Activated T-cell treated with anti-CD3 and anti-CD28 coated beads, Interleukin-2, amount 50 U/mL, for 4 hours (primary cell): ENCODE measurements at regions not wholly inside any gene's neighbourhood (a gene's known extent, or its start where the extent isn't known, plus 50 kb on each side); places are given as distances from the start of the nearest gene placed in this dataset.
"Not testable (repeated sequence)": the region's sequence is repeated elsewhere in the genome, so short reads cannot be mapped to it uniquely, and the experiment has no call there.

Experiments
- ATAC-seq, 2 donors: fragments of 200-7000 bp; cut with Tn5 transposase; one replicate each; pipeline ENCODE4 v1.10.0; 2021
- DNase-seq: peaks from one replicate; pipeline ENCODE4 v3.0.0-alpha.2; 2020
- H3K27me3 Mint-ChIP-seq: one replicate; pipeline ENCODE4 v1.8.0; 2021; ENCODE audit warnings: low read depth, mixed read lengths
- H3K36me3 Mint-ChIP-seq: one replicate; pipeline ENCODE4 v1.8.0; 2022; ENCODE audit warnings: mixed read lengths; ENCODE audit not compliant: insufficient read depth
- H3K4me1 Mint-ChIP-seq: one replicate; pipeline ENCODE4 v1.8.0; 2021; ENCODE audit warnings: low read depth, mixed read lengths
- H3K4me3 Mint-ChIP-seq: one replicate; pipeline ENCODE4 v1.8.0; 2021; ENCODE audit warnings: mild to moderate bottlenecking, moderate library complexity, mixed read lengths
- H3K9me3 Mint-ChIP-seq: one replicate; pipeline ENCODE4 v1.8.0; 2021; ENCODE audit warnings: mixed read lengths

GRCh38 chr13:73822668-73823592 lies 311.3 kb downstream of the KLF12 start:
- DNase-seq: no peak
- H3K9me3 Mint-ChIP-seq: no peaks in the 10 kb centered on the region
- peaks cover 51% of the 10 kb centered on the region for H3K4me1 Mint-ChIP-seq
- no peak overlapping the region for H3K4me3 Mint-ChIP-seq
- H3K27me3 Mint-ChIP-seq: no peaks in the 10 kb centered on the region
- H3K36me3 Mint-ChIP-seq: peaks cover 23% of the 10 kb centered on the region
- peak in 1 of 2 donors; percentile 27 for ATAC-seq

- Mint-ChIP-seq H3K27me3 (no peaks in the 10 kb centered on the region), H3K36me3 (peaks cover 32% of the 10 kb centered on the region), H3K9me3 (no peaks in the 10 kb centered on the region), H3K4me1 (peaks cover 44% of the 10 kb centered on the region), H3K4me3 (no peak overlapping the region)
- ATAC-seq (no peak), DNase-seq (no peak)
Measured at GRCh38 chr13:73820688-73821087, 313.5 kb downstream of the KLF12 start.

GRCh38 chr13:73820285-73820684 lies 313.9 kb downstream of the KLF12 start:
- H3K4me3 Mint-ChIP-seq: no peak overlapping the region

GRCh38 chr13:73819711-73820110 lies 314.5 kb downstream of the KLF12 start:
- Mint-ChIP-seq H3K4me1 (peaks cover 36% of the 10 kb centered on the region), H3K27me3 (no peaks in the 10 kb centered on the region), H3K9me3 (no peaks in the 10 kb centered on the region), H3K36me3 (peaks cover 33% of the 10 kb centered on the region), H3K4me3 (no peak overlapping the region)
- no peak for ATAC-seq
- DNase-seq: no peak

More at GRCh38 chr13:73820285-73820684, 313.9 kb downstream of the KLF12 start:
- no peak for DNase-seq
- Mint-ChIP-seq H3K27me3 (no peaks in the 10 kb centered on the region), H3K9me3 (no peaks in the 10 kb centered on the region), H3K4me1 (peaks cover 39% of the 10 kb centered on the region), H3K36me3 (peaks cover 32% of the 10 kb centered on the region)
- ATAC-seq: no peak

GRCh38 chr13:73816702-73817101 lies 317.5 kb downstream of the KLF12 start:
- ATAC-seq: no peak
- Mint-ChIP-seq H3K9me3 (no peaks in the 10 kb centered on the region), H3K27me3 (no peaks in the 10 kb centered on the region), H3K4me1 (peaks cover 30% of the 10 kb centered on the region), H3K36me3 (peaks cover 49% of the 10 kb centered on the region), H3K4me3 (no peak overlapping the region)
- no peak for DNase-seq

- Mint-ChIP-seq H3K9me3 (no peaks in the 10 kb centered on the region), H3K36me3 (peaks cover 42% of the 10 kb centered on the region), H3K27me3 (no peaks in the 10 kb centered on the region), H3K4me1 (peaks cover 21% of the 10 kb centered on the region), H3K4me3 (no peak overlapping the region)
- ATAC-seq (no peak), DNase-seq (no peak)
Measured at GRCh38 chr13:73815796-73816195, 318.4 kb downstream of the KLF12 start.

GRCh38 chr13:73810647-73811046 lies 323.6 kb downstream of the KLF12 start:
- H3K36me3 Mint-ChIP-seq: peaks cover 28% of the 10 kb centered on the region
- no peak for ATAC-seq
- no peak overlapping the region for H3K4me3 Mint-ChIP-seq
- no peak for DNase-seq
- H3K4me1 Mint-ChIP-seq: peaks cover 13% of the 10 kb centered on the region
- no peaks in the 10 kb centered on the region for H3K9me3 Mint-ChIP-seq
- H3K27me3 Mint-ChIP-seq: no peaks in the 10 kb centered on the region

- Mint-ChIP-seq H3K4me1 (peaks cover 13% of the 10 kb centered on the region), H3K9me3 (no peaks in the 10 kb centered on the region)
- no peak for ATAC-seq
Measured at GRCh38 chr13:73809561-73809960, 324.6 kb downstream of the KLF12 start.

GRCh38 chr13:73808318-73808717 lies 325.9 kb downstream of the KLF12 start:
- DNase-seq (no peak), ATAC-seq (no peak)
- peaks cover 22% of the 10 kb centered on the region for H3K36me3 Mint-ChIP-seq
- H3K9me3 Mint-ChIP-seq: no peaks in the 10 kb centered on the region
- peaks cover 16% of the 10 kb centered on the region for H3K4me1 Mint-ChIP-seq
- no peak overlapping the region for H3K4me3 Mint-ChIP-seq
- no peaks in the 10 kb centered on the region for H3K27me3 Mint-ChIP-seq

More at GRCh38 chr13:73809561-73809960, 324.6 kb downstream of the KLF12 start:
- Mint-ChIP-seq H3K27me3 (no peaks in the 10 kb centered on the region), H3K36me3 (peaks cover 24% of the 10 kb centered on the region), H3K4me3 (no peak overlapping the region)
- no peak for DNase-seq

- not testable (repeated sequence) for DNase-seq, ATAC-seq, H3K27me3 Mint-ChIP-seq, H3K9me3 Mint-ChIP-seq, H3K4me3 Mint-ChIP-seq
- Mint-ChIP-seq H3K36me3 (peaks cover 11% of the 10 kb centered on the region), H3K4me1 (peaks cover 18% of the 10 kb centered on the region)
Measured at GRCh38 chr13:73805326-73805958, 328.8 kb downstream of the KLF12 start.

GRCh38 chr13:73803997-73804396 lies 330.2 kb downstream of the KLF12 start:
- H3K4me1 Mint-ChIP-seq: peaks cover 14% of the 10 kb centered on the region
- H3K36me3 Mint-ChIP-seq: peaks cover 13% of the 10 kb centered on the region
- no peaks in the 10 kb centered on the region for H3K27me3 Mint-ChIP-seq
- peaks cover 2% of the 10 kb centered on the region for H3K9me3 Mint-ChIP-seq
- DNase-seq: no peak
- H3K4me3 Mint-ChIP-seq: no peak overlapping the region
- no peak for ATAC-seq

- H3K4me3 Mint-ChIP-seq: no peak overlapping the region
- peaks cover 5% of the 10 kb centered on the region for H3K9me3 Mint-ChIP-seq
- no peaks in the 10 kb centered on the region for H3K27me3 Mint-ChIP-seq
- DNase-seq (no peak), ATAC-seq (no peak)
- peaks cover 23% of the 10 kb centered on the region for H3K4me1 Mint-ChIP-seq
- peaks cover 29% of the 10 kb centered on the region for H3K36me3 Mint-ChIP-seq
Measured at GRCh38 chr13:73800011-73800410, 334.2 kb downstream of the KLF12 start.

- Mint-ChIP-seq H3K27me3 (no peaks in the 10 kb centered on the region), H3K36me3 (peaks cover 27% of the 10 kb centered on the region), H3K4me3 (no peak overlapping the region), H3K9me3 (peaks cover 5% of the 10 kb centered on the region), H3K4me1 (peaks cover 32% of the 10 kb centered on the region)
- ATAC-seq: no peak
- no peak for DNase-seq
Measured at GRCh38 chr13:73794755-73795154, 339.4 kb downstream of the KLF12 start.

- H3K27me3 Mint-ChIP-seq: no peaks in the 10 kb centered on the region
- peaks cover 23% of the 10 kb centered on the region for H3K36me3 Mint-ChIP-seq
- peaks cover 39% of the 10 kb centered on the region for H3K4me1 Mint-ChIP-seq
- no peak overlapping the region for H3K4me3 Mint-ChIP-seq
- DNase-seq (no peak), ATAC-seq (no peak)
- H3K9me3 Mint-ChIP-seq: no peaks in the 10 kb centered on the region
Measured at GRCh38 chr13:73793361-73793760, 340.8 kb downstream of the KLF12 start.

GRCh38 chr13:73792796-73793195 lies 341.4 kb downstream of the KLF12 start:
- no peaks in the 10 kb centered on the region for H3K27me3 Mint-ChIP-seq
- H3K9me3 Mint-ChIP-seq: no peaks in the 10 kb centered on the region
- DNase-seq (no peak), ATAC-seq (no peak)
- peaks cover 20% of the 10 kb centered on the region for H3K36me3 Mint-ChIP-seq
- H3K4me3 Mint-ChIP-seq: no peak overlapping the region
- H3K4me1 Mint-ChIP-seq: peaks cover 37% of the 10 kb centered on the region
